Fibroblast of villous mesenchyme (primary cell): ENCODE measurements at regions not wholly inside any gene's neighbourhood (a gene's known extent, or its start where the extent isn't known, plus 50 kb on each side); places are given as distances from the start of the nearest gene placed in this dataset.

Experiments used
- DNase-seq: peaks from one replicate; pipeline ENCODE4 v3.0.0-alpha.2; 2010; ENCODE audit warnings: low read depth
- H3K4me3 ChIP-seq: 2 replicates; pipeline ENCODE4 v1.5.1; 2011; ENCODE audit warnings: low read depth, mild to moderate bottlenecking, low read length
- TF ChIP-seq, protein P1 (sequence below): IDR thresholded peaks from 2 replicates; pipeline ENCODE4 v1.5.1; 2012; ENCODE audit warnings: low read depth, mild to moderate bottlenecking, low read length; ENCODE audit not compliant: insufficient read depth

- TF ChIP-seq, protein P1, sequence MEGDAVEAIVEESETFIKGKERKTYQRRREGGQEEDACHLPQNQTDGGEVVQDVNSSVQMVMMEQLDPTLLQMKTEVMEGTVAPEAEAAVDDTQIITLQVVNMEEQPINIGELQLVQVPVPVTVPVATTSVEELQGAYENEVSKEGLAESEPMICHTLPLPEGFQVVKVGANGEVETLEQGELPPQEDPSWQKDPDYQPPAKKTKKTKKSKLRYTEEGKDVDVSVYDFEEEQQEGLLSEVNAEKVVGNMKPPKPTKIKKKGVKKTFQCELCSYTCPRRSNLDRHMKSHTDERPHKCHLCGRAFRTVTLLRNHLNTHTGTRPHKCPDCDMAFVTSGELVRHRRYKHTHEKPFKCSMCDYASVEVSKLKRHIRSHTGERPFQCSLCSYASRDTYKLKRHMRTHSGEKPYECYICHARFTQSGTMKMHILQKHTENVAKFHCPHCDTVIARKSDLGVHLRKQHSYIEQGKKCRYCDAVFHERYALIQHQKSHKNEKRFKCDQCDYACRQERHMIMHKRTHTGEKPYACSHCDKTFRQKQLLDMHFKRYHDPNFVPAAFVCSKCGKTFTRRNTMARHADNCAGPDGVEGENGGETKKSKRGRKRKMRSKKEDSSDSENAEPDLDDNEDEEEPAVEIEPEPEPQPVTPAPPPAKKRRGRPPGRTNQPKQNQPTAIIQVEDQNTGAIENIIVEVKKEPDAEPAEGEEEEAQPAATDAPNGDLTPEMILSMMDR = no peak
- no peak overlapping the region for H3K4me3 ChIP-seq
- DNase-seq = no peak
Measured at GRCh38 chr4:124468360-124468759, 244.2 kb downstream of the ANKRD50 start.

GRCh38 chr4:124469981-124470380 lies 242.6 kb downstream of the ANKRD50 start:
- TF ChIP-seq, protein P1 = no peak
- H3K4me3 ChIP-seq = no peak overlapping the region
- DNase-seq = no peak

GRCh38 chr4:124478470-124478869 lies 234.1 kb downstream of the ANKRD50 start:
- DNase-seq = no peak
- H3K4me3 ChIP-seq = no peak overlapping the region
- TF ChIP-seq, protein P1 = no peak

DNA sequence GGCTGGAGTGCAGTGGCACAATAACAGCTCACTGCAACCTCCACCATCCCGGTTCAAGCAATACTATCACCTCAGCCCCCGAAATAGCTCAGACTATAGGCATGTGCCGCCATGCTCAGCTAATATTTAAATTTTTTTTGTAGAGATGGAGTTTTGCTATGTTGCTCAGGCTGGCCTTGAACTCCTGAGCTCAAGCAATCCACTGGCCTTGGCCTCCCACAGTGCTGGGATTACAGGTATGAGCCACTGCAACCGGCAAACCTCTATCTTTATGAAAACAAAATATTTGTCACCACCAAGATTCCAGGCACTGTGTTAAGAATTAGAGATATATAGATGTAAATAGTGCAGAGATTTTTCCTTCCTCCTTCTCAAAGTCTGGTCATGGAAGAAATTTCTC lies 232.5 kb downstream of the ANKRD50 start:
- no peak overlapping the region for H3K4me3 ChIP-seq
- TF ChIP-seq, protein P1 = no peak
- DNase-seq = no peak

DNA sequence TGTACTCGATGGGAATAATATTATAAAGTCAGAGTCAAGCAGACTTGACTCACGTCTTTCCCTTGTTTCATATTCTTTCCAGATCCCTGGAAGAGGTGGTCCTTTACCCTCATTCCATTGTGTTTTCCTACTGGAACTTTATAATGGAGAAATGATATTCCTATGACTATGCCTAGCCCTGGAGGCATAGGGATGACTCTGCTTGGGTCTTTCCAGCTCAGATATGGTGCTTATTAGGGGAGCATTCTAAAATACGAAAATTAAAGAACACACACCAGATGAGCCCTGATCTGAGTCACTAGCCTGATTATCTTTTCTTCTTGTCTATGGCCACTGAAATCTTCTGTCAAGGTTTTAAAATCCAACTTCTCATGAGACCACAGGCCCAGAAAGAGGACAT lies 231.4 kb downstream of the ANKRD50 start:
- TF ChIP-seq, protein P1 = no peak
- H3K4me3 ChIP-seq = no peak overlapping the region
- DNase-seq = no peak

DNA sequence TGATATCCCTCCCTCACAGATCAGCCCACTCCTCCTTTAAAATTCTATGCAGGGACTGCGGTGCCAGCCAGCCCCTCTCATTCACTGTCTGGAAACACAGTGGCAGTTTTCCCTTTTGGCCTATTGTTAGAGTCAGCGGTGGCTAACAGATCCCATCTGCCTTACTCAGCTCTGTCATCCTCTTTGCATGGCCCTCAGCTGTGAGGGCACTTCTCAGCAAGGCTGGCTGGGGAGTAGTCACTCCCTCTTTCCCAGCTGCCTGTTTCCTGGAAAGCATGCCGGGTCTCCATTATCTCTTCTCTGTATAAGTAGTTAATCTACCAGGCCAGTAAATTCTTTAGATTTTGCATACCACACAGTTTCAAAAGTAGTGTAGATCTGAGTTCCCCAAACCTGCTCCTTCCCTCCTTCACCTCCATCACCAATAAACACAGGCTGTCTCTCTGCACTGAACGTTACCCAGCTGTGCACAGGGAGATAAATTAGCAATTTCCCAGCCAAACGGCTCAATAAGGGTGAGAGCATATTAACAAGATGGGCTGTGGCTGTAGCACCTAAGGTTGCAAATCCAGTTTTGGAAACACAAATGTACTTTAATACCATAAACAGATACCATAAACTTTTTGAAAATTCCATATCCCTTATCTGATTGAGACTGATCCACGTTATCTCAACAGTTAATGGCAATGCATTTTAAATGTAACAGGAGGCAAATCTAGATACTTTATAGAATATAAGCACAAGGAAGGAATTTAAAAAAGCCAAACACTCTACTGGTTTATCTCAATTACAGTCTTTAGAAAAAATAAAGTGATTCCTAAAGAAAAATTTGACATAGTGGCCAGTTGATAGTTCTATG lies 229.3 kb downstream of the ANKRD50 start:
- H3K4me3 ChIP-seq = no peak overlapping the region
- DNase-seq = peak; percentile 82
- TF ChIP-seq, protein P1 = no peak
